ENCODE measurements at regions not wholly inside any gene's neighbourhood (a gene's known extent, or its start where the extent isn't known, plus 50 kb on each side); places are given as distances from the start of the nearest gene placed in this dataset.
"Not testable (repeated sequence)": the region's sequence is repeated elsewhere in the genome, so short reads cannot be mapped to it uniquely, and the experiment has no call there.

DNA sequence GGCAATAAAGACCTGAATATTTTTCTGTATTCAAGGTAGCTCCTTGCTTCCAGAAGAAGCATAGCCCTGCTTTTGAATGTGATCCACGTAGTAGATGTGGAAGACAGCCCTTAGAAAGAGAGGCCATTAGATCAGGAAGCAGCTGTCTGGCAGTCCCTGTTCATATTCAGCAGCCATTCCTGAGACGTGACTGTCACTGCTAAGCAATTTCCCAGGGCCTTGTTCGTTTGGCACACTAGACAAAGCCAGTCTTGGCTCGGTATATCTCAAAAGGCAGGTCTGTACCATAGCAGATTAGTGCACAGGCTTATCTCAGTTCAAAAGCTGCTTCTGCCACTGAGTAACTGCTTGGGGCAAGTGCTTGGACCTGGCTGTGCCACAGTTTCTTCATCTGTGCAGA lies 287.8 kb upstream of the MCTP2 start:
- H3K36me3 Mint-ChIP-seq (ENCODE audit: low read depth), result no peaks in the 10 kb centered on the region
- H3K9me3 Mint-ChIP-seq, result no peaks in the 10 kb centered on the region
- no peaks in the 10 kb centered on the region for H3K27me3 Mint-ChIP-seq (ENCODE audit: low read depth)
- no peak overlapping the region for H3K27ac Mint-ChIP-seq
- H3K4me3 Mint-ChIP-seq, result no peak overlapping the region
- H3K4me1 Mint-ChIP-seq (ENCODE audit: low read depth), result no peaks in the 10 kb centered on the region

GRCh38 chr15:93942269-93942694 lies 289.1 kb upstream of the MCTP2 start:
- H3K27me3 Mint-ChIP-seq (ENCODE audit: low read depth), result no peaks in the 10 kb centered on the region
- H3K4me1 Mint-ChIP-seq (ENCODE audit: low read depth), result no peaks in the 10 kb centered on the region
- H3K9me3 Mint-ChIP-seq, result no peaks in the 10 kb centered on the region
- no peaks in the 10 kb centered on the region for H3K36me3 Mint-ChIP-seq (ENCODE audit: low read depth)
- no peak overlapping the region for H3K4me3 Mint-ChIP-seq
- H3K27ac Mint-ChIP-seq, result no peak overlapping the region

DNA sequence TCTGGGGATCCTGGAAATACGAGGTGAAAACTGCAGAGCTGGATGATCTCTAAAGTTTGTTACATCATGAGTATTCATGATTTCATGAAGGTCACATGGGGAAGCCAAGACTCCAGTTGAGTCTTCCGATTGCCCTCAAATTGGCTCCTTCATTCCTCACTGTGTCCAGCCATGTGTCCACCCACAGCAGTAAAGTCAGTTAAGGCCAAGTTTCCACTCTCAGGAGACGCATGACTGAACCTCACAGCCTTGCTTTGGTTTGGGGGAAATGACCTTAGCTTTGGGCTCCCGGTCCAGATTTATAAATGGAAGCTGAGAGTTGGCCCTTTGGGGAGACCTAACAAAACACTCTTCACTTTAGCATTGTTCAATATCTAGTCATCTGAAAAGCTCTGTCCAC lies 289.7 kb upstream of the MCTP2 start:
- H3K4me1 Mint-ChIP-seq (ENCODE audit: low read depth), result no peaks in the 10 kb centered on the region
- H3K27ac Mint-ChIP-seq, result no peak overlapping the region
- H3K27me3 Mint-ChIP-seq (ENCODE audit: low read depth), result no peaks in the 10 kb centered on the region
- no peaks in the 10 kb centered on the region for H3K36me3 Mint-ChIP-seq (ENCODE audit: low read depth)
- no peaks in the 10 kb centered on the region for H3K9me3 Mint-ChIP-seq
- no peak overlapping the region for H3K4me3 Mint-ChIP-seq

DNA sequence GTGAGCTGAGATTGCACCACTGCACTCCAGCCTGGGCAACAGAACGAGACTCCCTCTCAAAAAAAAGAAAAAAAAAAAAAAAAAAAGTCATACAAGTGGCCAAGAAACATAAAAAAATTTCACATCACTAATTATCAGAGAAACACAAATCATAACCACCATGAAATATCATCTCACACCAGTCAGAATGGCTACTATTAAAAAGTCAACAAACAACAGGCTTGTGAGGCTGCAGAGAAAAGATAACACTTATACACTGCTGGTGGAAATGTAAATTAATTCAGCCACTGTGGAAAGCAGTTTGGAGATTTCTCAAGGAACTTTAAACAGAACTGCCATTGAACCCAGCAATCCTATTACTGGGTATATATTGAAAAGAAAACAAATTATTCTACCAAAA lies 291.1 kb upstream of the MCTP2 start:
- Mint-ChIP-seq H3K36me3 (ENCODE audit: low read depth) (no peaks in the 10 kb centered on the region), H3K27ac (no peak overlapping the region), H3K9me3 (no peaks in the 10 kb centered on the region), H3K4me3 (no peak overlapping the region), H3K27me3 (ENCODE audit: low read depth) (no peaks in the 10 kb centered on the region), H3K4me1 (ENCODE audit: low read depth) (no peaks in the 10 kb centered on the region)

- H3K36me3 Mint-ChIP-seq (ENCODE audit: low read depth), result no peaks in the 10 kb centered on the region
- peak overlapping the region; percentile 3 for H3K4me3 Mint-ChIP-seq
- peaks cover 12% of the 10 kb centered on the region for H3K4me1 Mint-ChIP-seq (ENCODE audit: low read depth)
- H3K27me3 Mint-ChIP-seq (ENCODE audit: low read depth), result peaks cover 11% of the 10 kb centered on the region
- no peak overlapping the region for H3K27ac Mint-ChIP-seq
- H3K9me3 Mint-ChIP-seq, result no peaks in the 10 kb centered on the region
Observed at GRCh38 chr15:93932164-93932776, 299.1 kb upstream of the MCTP2 start.

- Mint-ChIP-seq H3K4me1 (ENCODE audit: low read depth) (peaks cover 12% of the 10 kb centered on the region), H3K9me3 (no peaks in the 10 kb centered on the region), H3K36me3 (ENCODE audit: low read depth) (no peaks in the 10 kb centered on the region), H3K27me3 (ENCODE audit: low read depth) (peaks cover 7% of the 10 kb centered on the region), H3K27ac (no peak overlapping the region), H3K4me3 (no peak overlapping the region)
Observed at GRCh38 chr15:93929375-93930094, 301.8 kb upstream of the MCTP2 start.

DNA sequence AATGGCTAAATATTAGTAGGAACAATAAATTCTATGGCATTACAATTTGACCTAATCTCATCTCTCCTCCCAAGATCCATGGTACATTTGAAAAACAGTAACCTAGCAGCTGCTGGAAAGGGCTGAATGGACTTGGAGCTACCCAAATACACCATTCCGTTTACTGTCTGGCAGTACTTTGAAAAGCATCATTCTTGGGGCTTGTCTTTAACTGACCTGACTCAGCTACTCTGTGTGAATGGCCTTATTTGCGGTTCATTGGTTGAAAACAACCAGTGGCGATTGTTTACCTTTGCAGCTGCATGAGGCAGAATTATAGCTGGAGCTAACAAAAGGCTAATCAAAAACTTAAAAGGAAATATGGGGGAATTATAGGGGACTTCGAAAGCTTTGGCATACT lies 311.2 kb upstream of the MCTP2 start:
- Mint-ChIP-seq H3K4me1 (ENCODE audit: low read depth) (no peaks in the 10 kb centered on the region), H3K27me3 (ENCODE audit: low read depth) (no peaks in the 10 kb centered on the region), H3K27ac (no peak overlapping the region), H3K9me3 (no peaks in the 10 kb centered on the region), H3K4me3 (no peak overlapping the region), H3K36me3 (ENCODE audit: low read depth) (no peaks in the 10 kb centered on the region)

DNA sequence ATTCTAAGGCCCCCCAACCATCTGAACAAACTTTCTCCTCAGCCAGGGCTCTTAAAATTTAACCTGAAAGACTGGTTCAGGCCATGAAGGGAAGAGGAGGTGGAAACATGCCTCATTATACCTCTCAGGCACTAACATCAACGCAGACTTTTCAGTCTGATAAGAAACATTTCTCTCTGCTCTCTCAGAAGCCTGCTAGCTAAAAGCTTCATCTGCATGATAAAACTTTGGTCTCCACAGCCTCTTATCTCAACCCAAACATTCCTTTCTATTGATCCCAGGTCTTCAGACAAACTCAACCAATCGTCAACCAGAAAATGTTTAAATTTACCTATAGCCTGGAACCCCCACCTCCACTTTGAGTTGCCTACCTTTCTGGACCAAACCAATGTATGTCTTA lies 312.6 kb upstream of the MCTP2 start:
- H3K27ac Mint-ChIP-seq; H3K9me3 Mint-ChIP-seq; H3K4me1 Mint-ChIP-seq (ENCODE audit: low read depth); H3K36me3 Mint-ChIP-seq (ENCODE audit: low read depth); H3K4me3 Mint-ChIP-seq; H3K27me3 Mint-ChIP-seq (ENCODE audit: low read depth): not testable (repeated sequence)

GRCh38 chr15:93917181-93917580 lies 314.2 kb upstream of the MCTP2 start:
- H3K9me3 Mint-ChIP-seq, result no peaks in the 10 kb centered on the region
- H3K27me3 Mint-ChIP-seq (ENCODE audit: low read depth), result no peaks in the 10 kb centered on the region
- H3K27ac Mint-ChIP-seq, result no peak overlapping the region
- H3K4me3 Mint-ChIP-seq, result no peak overlapping the region
- no peaks in the 10 kb centered on the region for H3K36me3 Mint-ChIP-seq (ENCODE audit: low read depth)
- H3K4me1 Mint-ChIP-seq (ENCODE audit: low read depth), result no peaks in the 10 kb centered on the region

DNA sequence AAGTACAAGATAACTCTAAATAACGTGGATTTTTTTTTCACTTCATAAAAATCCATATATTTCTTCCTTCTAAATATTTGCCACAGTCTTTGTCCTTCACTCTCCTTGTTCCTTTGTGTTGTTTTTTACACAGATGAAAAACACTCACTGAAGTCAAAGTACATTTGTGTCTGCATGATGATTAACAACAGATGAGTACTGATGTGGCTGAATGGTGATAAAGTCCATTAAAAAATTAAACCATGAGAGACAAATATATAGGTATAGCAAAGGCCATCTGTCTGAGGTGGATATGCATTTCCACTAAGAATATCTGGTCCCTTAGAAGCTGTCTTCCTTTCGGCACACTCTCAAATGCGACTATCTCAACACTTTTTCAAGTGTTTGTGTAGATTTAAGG lies 317.5 kb upstream of the MCTP2 start:
- Mint-ChIP-seq H3K4me1 (ENCODE audit: low read depth) (no peaks in the 10 kb centered on the region), H3K27ac (no peak overlapping the region), H3K4me3 (no peak overlapping the region), H3K27me3 (ENCODE audit: low read depth) (no peaks in the 10 kb centered on the region), H3K9me3 (no peaks in the 10 kb centered on the region), H3K36me3 (ENCODE audit: low read depth) (no peaks in the 10 kb centered on the region)

DNA sequence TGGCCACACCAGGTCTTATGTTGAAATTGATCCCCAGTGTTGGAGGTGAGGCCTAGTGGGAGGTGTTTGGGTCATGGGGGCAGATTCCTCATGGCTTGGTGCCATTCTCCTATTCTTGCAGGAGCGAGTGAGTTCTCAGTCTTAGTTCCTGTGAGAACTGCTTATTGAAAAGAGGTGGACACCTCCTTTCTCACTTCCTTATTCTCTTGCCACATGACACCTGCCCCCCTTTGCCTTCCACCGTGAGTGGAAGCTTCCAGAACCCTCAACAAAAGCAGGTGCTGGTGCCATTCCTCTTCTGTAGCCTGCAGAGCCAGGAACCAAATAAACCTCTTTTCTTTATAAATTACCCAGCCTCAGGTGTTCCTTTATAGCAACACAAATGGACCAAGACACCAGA lies 318.1 kb upstream of the MCTP2 start:
- no peaks in the 10 kb centered on the region for H3K36me3 Mint-ChIP-seq (ENCODE audit: low read depth)
- no peak overlapping the region for H3K27ac Mint-ChIP-seq
- H3K9me3 Mint-ChIP-seq, result no peaks in the 10 kb centered on the region
- no peak overlapping the region for H3K4me3 Mint-ChIP-seq
- H3K27me3 Mint-ChIP-seq (ENCODE audit: low read depth), result no peaks in the 10 kb centered on the region
- no peaks in the 10 kb centered on the region for H3K4me1 Mint-ChIP-seq (ENCODE audit: low read depth)

GRCh38 chr15:93900476-93901400 lies 330.6 kb upstream of the MCTP2 start:
- no peak overlapping the region for H3K27ac Mint-ChIP-seq
- no peaks in the 10 kb centered on the region for H3K9me3 Mint-ChIP-seq
- H3K36me3 Mint-ChIP-seq (ENCODE audit: low read depth), result no peaks in the 10 kb centered on the region
- no peaks in the 10 kb centered on the region for H3K4me1 Mint-ChIP-seq (ENCODE audit: low read depth)
- H3K4me3 Mint-ChIP-seq, result no peak overlapping the region
- H3K27me3 Mint-ChIP-seq (ENCODE audit: low read depth), result no peaks in the 10 kb centered on the region

DNA sequence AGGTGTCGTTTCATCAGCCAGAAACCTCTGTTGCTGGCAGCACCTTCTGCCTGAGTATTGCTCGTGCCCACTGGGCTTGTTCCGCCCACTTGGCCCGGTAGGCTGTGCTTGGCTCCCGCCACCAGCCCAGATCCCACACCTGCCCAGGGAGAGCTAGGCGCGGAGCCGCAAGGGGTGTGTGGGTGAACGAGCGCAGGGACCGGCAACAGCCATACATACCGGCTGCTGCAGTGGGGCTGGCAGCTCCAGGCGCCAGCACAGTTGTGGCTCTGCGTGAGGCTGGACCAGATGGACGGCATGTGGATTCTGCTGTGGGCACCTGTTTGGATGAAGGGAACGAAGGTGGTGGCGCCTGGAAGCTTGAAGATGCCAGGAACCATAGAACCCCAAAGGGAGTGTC lies 331.5 kb upstream of the MCTP2 start:
- Mint-ChIP-seq H3K4me1 (ENCODE audit: low read depth) (no peaks in the 10 kb centered on the region), H3K4me3 (no peak overlapping the region), H3K36me3 (ENCODE audit: low read depth) (no peaks in the 10 kb centered on the region), H3K9me3 (no peaks in the 10 kb centered on the region), H3K27ac (no peak overlapping the region), H3K27me3 (ENCODE audit: low read depth) (no peaks in the 10 kb centered on the region)

DNA sequence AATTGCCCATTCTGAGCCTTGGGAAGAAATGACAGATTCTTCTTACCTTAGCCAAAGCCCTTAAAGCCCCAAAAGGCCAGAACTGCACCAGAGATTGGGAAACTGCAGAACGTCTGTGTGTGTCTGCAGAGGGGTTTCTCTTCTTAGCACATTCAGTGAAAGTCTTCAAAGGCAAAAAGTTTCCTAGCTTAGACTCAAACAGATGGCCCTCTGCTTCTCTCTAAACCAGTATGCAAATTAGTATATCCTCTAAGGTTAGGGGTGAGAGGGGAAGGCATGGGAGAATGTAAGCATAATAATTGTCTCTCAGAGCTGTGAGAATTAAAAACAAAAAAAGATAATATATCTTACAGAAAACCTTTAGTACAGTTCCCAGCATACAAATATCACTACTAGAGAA lies 334.0 kb upstream of the MCTP2 start:
- Mint-ChIP-seq H3K9me3 (no peaks in the 10 kb centered on the region), H3K27me3 (ENCODE audit: low read depth) (no peaks in the 10 kb centered on the region), H3K36me3 (ENCODE audit: low read depth) (no peaks in the 10 kb centered on the region), H3K4me3 (no peak overlapping the region), H3K4me1 (ENCODE audit: low read depth) (no peaks in the 10 kb centered on the region), H3K27ac (no peak overlapping the region)
